ENCODE measurements at regions not wholly inside any gene's neighbourhood (a gene's known extent, or its start where the extent isn't known, plus 50 kb on each side); places are given as distances from the start of the nearest gene placed in this dataset.
"Not testable (repeated sequence)": the region's sequence is repeated elsewhere in the genome, so short reads cannot be mapped to it uniquely, and the experiment has no call there.

DNA sequence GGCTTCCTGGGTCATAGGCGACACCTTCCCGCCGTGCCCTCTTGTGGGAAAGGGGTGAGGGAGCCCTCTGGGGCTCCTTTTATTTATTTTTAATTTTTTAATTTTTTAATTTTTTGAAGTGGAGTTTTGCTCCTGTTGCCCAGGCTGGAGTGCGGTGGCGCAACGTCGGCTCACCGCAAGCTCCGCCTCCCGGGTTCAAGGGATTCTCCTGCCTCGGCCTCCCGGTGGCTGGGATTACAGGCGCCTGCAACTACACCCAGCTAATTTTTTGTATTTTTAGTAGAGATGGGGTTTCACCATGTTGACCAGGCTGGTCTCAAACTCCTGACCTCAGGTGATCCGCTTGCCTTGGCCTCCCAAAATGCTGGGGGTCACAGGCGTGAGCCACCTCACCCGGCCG lies 49.9 kb upstream of the ELFN1 start:
- H3K4me3 Mint-ChIP-seq, H3K4me1 Mint-ChIP-seq, H3K27ac Mint-ChIP-seq, H3K36me3 Mint-ChIP-seq, DNase-seq, ATAC-seq, H3K27me3 Mint-ChIP-seq, H3K9me3 Mint-ChIP-seq, POLR2A ChIA-PET: not testable (repeated sequence)

DNA sequence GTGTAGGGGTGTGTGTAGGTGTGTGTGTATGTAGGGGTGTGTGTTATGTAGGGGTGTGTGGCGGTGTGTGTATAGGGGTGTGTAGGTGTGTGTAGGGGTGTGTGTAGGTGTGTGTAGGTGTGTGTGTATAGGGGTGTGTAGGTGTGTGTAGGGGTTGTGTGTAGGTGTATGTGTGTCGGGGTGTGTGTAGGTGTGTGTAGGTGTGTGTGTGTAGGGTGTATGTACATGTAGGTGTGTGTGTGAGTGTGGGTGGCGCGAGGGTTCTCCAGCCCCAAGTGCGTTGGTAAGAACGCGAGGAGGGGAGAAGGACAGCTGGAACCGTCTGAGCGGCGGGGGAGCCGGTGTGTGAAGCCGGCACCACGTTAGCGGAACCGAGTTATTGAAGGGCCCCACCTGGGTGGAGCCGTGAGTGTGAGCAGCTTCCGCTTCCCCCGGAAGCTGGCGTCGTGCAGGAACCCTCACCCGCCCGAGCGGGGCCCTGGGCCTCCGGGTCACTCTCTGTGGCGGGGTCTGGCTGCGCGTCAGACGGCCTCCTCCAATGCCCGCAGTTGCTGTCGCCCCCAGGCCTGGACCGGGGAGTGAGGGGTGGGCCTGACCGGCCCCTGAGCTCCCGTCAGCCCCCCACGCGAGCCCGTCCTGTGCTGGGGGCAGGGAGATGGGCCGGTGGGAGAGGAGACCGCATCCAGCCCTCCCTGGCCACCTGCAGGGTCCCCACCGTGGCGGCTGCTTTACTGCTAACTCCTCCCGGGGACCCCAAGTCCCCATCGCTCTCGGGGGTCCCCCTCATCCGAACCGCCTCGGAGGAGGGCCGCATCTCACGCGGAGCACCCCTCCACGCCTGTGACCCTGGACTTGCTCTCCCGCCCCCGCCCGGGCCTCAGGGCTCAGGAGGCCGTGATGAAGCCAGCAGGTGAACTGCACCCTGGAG lies 49.6 kb upstream of the PSMG3 start:
- POLR2A ChIA-PET = no interaction called here
- Mint-ChIP-seq H3K4me3 (peak overlapping the region in 2 of 10 donors; percentile 8 to 34), H3K27me3 (peaks cover 0 to 6% (median 4%) of the 10 kb centered on the region in 5 donors), H3K36me3 (no peaks in the 10 kb centered on the region), H3K27ac (peak overlapping the region in 2 of 10 donors; percentile 31 to 49), H3K9me3 (no peaks in the 10 kb centered on the region), H3K4me1 (peaks cover 0 to 6% (median 0%) of the 10 kb centered on the region in 4 donors)
- ATAC-seq = peak; percentile 38 to 86
- DNase-seq = peak in 2 of 10 donors; percentile 4 to 5
